Thyroid gland (tissue), 4 donors: ENCODE measurements at regions not wholly inside any gene's neighbourhood (a gene's known extent, or its start where the extent isn't known, plus 50 kb on each side); places are given as distances from the start of the nearest gene placed in this dataset.

Experiments
- DNase-seq, 2 donors: peaks; one replicate each; pipeline ENCODE4 v3.0.0-alpha.2; 2019
- H3K27ac ChIP-seq, 3 donors: fragments of 200-600 bp; sonication (generic); 1 replicate in 2 of 3; 2 replicates in 1 of 3; pipeline ENCODE4 v1.5.1; 2016 to 2019; ENCODE audit warnings: mild to moderate bottlenecking in 1 of 3, moderate library complexity in 1 of 3
- H3K27me3 ChIP-seq: fragments of 200-600 bp; sonication (generic); one replicate; pipeline ENCODE4 v1.5.1; 2019
- H3K36me3 ChIP-seq, 2 donors: fragments of 200-600 bp; sonication (generic); one replicate each; pipeline ENCODE4 v1.5.1; 2016 to 2019
- H3K4me1 ChIP-seq, 2 donors: fragments of 200-600 bp; sonication (generic); one replicate each; pipeline ENCODE4 v1.5.1; 2017 to 2019
- H3K4me3 ChIP-seq, 3 donors: fragments of 200-600 bp; sonication (generic); replicated peaks in 1 of 3; 1 replicate in 2 of 3; 2 replicates in 1 of 3; pipeline ENCODE4 v1.5.1; 2016; ENCODE audit warnings: mild to moderate bottlenecking in 1 of 3
- H3K9me3 ChIP-seq: fragments of 200-600 bp; sonication (generic); one replicate; pipeline ENCODE4 v1.5.1; 2017
- CTCF ChIP-seq, 6 experiments: fragments of 200-600 bp in 3 of 6; fragments of 450-650 bp in 3 of 6; sonication (generic) in 3 of 6; IDR thresholded peaks; one replicate each; pipeline ENCODE4 v1.5.1; 2016 to 2019; ENCODE audit warnings: antibody characterized with exemption in 6 of 6, mild to moderate bottlenecking in 2 of 6, inconsistent platforms in 1 of 6, moderate library complexity in 1 of 6
- POLR2A ChIP-seq, 2 donors: fragments of 450-650 bp; IDR thresholded peaks; one replicate each; pipeline ENCODE4 v1.6.1; 2017; ENCODE audit warnings: antibody characterized with exemption in 2 of 2, mild to moderate bottlenecking in 2 of 2, moderate library complexity in 1 of 2
- WGBS, 2 donors: methylation state at CpG; one replicate each; pipeline ENCODE4 v1.1.5; 2017; 5-methylcytosine and 5-hydroxymethylcytosine counted together
- intact Hi-C: fragments of 100-400 bp; cut with DNase I; formaldehyde crosslinking; loops from one replicate; pipeline ENCODE4 v1.15.1; 2023

- Histone ChIP-seq H3K27ac (no peak overlapping the region), H3K4me1 (no peaks in the 10 kb centered on the region), H3K36me3 (no peaks in the 10 kb centered on the region), H3K9me3 (no peaks in the 10 kb centered on the region), H3K27me3 (no peaks in the 10 kb centered on the region), H3K4me3 (no peak overlapping the region)
- TF ChIP-seq POLR2A (IDR thresholded peaks at IDR 0.05) (no peak), CTCF (IDR thresholded peaks at IDR 0.05) (no peak)
- no peak for DNase-seq
- WGBS, 2 donors = 78 to 80% methylated on average over 19 of the region's 19 CpGs
- intact Hi-C loops = no loop called here
Observed at GRCh38 chr2:794554-795241, 117.5 kb upstream of the TMEM18 start.

GRCh38 chr2:793236-793635 is 116.0 kb upstream of the TMEM18 start:
- H3K27me3 ChIP-seq = no peaks in the 10 kb centered on the region

GRCh38 chr2:792687-793086 is 115.5 kb upstream of the TMEM18 start:
- WGBS, 2 donors = 91 to 93% methylated on average over 13 of the region's 13 CpGs
- no peaks in the 10 kb centered on the region for H3K9me3 ChIP-seq
- H3K27me3 ChIP-seq = no peaks in the 10 kb centered on the region
- no peak for TF ChIP-seq POLR2A (IDR thresholded peaks at IDR 0.05)
- TF ChIP-seq CTCF (IDR thresholded peaks at IDR 0.05) = no peak
- no peaks in the 10 kb centered on the region for H3K4me1 ChIP-seq
- H3K4me3 ChIP-seq = no peak overlapping the region
- intact Hi-C loops = no loop called here
- DNase-seq = peak in 1 of 2 donors; percentile 14
- H3K36me3 ChIP-seq = no peaks in the 10 kb centered on the region
- H3K27ac ChIP-seq = no peak overlapping the region

More at GRCh38 chr2:793236-793635, 116.0 kb upstream of the TMEM18 start:
- DNase-seq = no peak
- TF ChIP-seq CTCF (IDR thresholded peaks at IDR 0.05) (no peak), POLR2A (IDR thresholded peaks at IDR 0.05) (no peak)
- Histone ChIP-seq H3K36me3 (no peaks in the 10 kb centered on the region), H3K9me3 (no peaks in the 10 kb centered on the region), H3K4me1 (no peaks in the 10 kb centered on the region), H3K27ac (no peak overlapping the region), H3K4me3 (no peak overlapping the region)
- WGBS, 2 donors = 86 to 96% methylated on average over 7 of the region's 7 CpGs
- intact Hi-C loops = no loop called here

GRCh38 chr2:790634-791245 is 113.5 kb upstream of the TMEM18 start:
- intact Hi-C loops = no loop called here

More at GRCh38 chr2:790634-791245, 113.5 kb upstream of the TMEM18 start:
- H3K4me3 ChIP-seq = no peak overlapping the region
- no peaks in the 10 kb centered on the region for H3K36me3 ChIP-seq
- DNase-seq = no peak
- TF ChIP-seq CTCF (IDR thresholded peaks at IDR 0.05) (no peak), POLR2A (IDR thresholded peaks at IDR 0.05) (no peak)
- H3K4me1 ChIP-seq = no peaks in the 10 kb centered on the region
- 92 to 95% methylated on average over 5 to 7 of the region's 7 CpGs for WGBS, 2 donors
- no peaks in the 10 kb centered on the region for H3K9me3 ChIP-seq
- no peaks in the 10 kb centered on the region for H3K27me3 ChIP-seq
- H3K27ac ChIP-seq = no peak overlapping the region
